ENCODE measurements at regions not wholly inside any gene's neighbourhood (a gene's known extent, or its start where the extent isn't known, plus 50 kb on each side); places are given as distances from the start of the nearest gene placed in this dataset.

DNA sequence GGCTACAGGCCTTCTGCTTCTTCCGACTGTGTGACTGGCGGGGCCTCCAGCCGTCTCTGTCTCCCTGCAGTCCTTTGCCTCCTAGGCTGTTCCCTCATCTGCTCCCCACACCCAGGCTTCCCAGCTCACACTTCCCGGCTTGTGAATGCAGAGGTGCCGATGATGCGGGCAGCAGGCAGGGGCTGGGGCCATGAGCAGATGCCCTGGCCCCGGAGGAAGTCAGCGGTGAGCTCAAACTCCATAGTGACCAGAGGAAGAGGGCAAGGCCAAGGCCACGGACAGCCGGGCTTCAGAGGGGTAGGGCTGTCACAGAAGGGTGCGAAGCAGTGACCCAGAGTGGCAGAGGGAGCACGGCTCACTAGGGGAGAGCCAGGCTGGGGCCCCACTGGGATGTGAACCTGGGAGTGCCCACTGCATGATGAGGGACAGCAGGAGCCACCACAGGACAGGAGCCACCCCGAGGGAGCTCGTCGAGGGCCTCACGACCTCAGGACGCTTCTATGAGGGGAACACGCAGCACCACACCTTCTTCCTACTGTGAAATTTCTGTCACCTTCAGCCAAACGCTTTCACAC, 515.9 kb downstream of the EIPR1 start:
- TF ChIP-seq ELF1 (IDR thresholded peaks at IDR 0.05; ENCODE audit: borderline replicate concordance, low read depth): no peak
- TF ChIP-seq POLR2AphosphoS5 (IDR thresholded peaks at IDR 0.05; ENCODE audit: low read depth, low read length): no peak
- no peak for TF ChIP-seq ZNF274 (IDR thresholded peaks at IDR 0.05; ENCODE audit: low read depth, low read length)
- TF ChIP-seq ZFX (IDR thresholded peaks at IDR 0.05): no peak
- TF ChIP-seq CEBPB (IDR thresholded peaks at IDR 0.05; ENCODE audit: low read depth): no peak
- TF ChIP-seq CTCF (IDR thresholded peaks at IDR 0.05 in 2 of 3, conservative IDR thresholded peaks at IDR 0.05 in 1 of 3; ENCODE audit: borderline replicate concordance in 1 of 3, insufficient read depth in 1 of 3, low read depth in 2 of 3, low read length in 2 of 3): no peak

Data from HCT116 (cell line).